H1 (cell line): ENCODE measurements at regions not wholly inside any gene's neighbourhood (a gene's known extent, or its start where the extent isn't known, plus 50 kb on each side); places are given as distances from the start of the nearest gene placed in this dataset.

Experiments used
- CTCF ChIA-PET: fragments of 300-600 bp; sonication (Branson Sonifier 250); formaldehyde crosslinking; loops from one replicate; lab custom pipeline; 2021; ENCODE audit not compliant: partially characterized antibody; lab: Charles Lee
- POLR2A ChIA-PET: fragments of 300-600 bp; sonication (Branson Sonifier 250); formaldehyde crosslinking; loops from one replicate; lab custom pipeline; 2021; ENCODE audit warnings: inconsistent platforms; ENCODE audit not compliant: partially characterized antibody; lab: Charles Lee
- DNase-seq, 2 experiments: peaks; one replicate each; pipeline versions ENCODE4 v3.0.0 to v3.0.0-alpha.2; 2010 to 2022; ENCODE audit warnings: low spot score in 2 of 2, low read depth in 1 of 2, mixed read lengths in 1 of 2
- FAIRE-seq: peaks from 2 replicates; lab custom pipeline; 2011; peaks lifted over from hg19 to GRCh38; lab: Jason Lieb, UNC
- H2AFZ ChIP-seq: 2 replicates; pipeline ENCODE4 v1.8.1; 2012; ENCODE audit warnings: low read length, inconsistent platforms
- H2AK5ac ChIP-seq: 2 replicates; pipeline ENCODE4 v1.6.1; 2013; ENCODE audit warnings: low read depth, low read length
- H2BK120ac ChIP-seq: replicated peaks from 2 replicates; pipeline ENCODE3; 2013; ENCODE audit warnings: low read depth, low read length, inconsistent platforms
- H2BK12ac ChIP-seq: 2 replicates; pipeline ENCODE4 v1.6.1; 2013; ENCODE audit warnings: low read depth, low read length
- H2BK15ac ChIP-seq: 2 replicates; pipeline ENCODE4 v1.6.1; 2013; ENCODE audit warnings: low read length
- H2BK20ac ChIP-seq: 2 replicates; pipeline ENCODE4 v1.6.1; 2013; ENCODE audit warnings: low read length
- H2BK5ac ChIP-seq: 2 replicates; pipeline ENCODE4 v1.6.1; 2013; ENCODE audit warnings: low read depth, low read length
- H3K14ac ChIP-seq: 2 replicates; pipeline ENCODE4 v1.6.1; 2013; ENCODE audit warnings: inconsistent platforms; ENCODE audit not compliant: insufficient read length
- H3K18ac ChIP-seq: 2 replicates; pipeline ENCODE4 v1.6.1; 2013; ENCODE audit warnings: low read length; ENCODE audit errors: extremely low read depth
- H3K23ac ChIP-seq: 2 replicates; pipeline ENCODE4 v1.6.1; 2013; ENCODE audit warnings: inconsistent platforms; ENCODE audit not compliant: insufficient read length
- H3K23me2 ChIP-seq: 2 replicates; pipeline ENCODE4 v1.6.1; 2013; ENCODE audit warnings: low read depth, low read length
- H3K27ac ChIP-seq: 2 replicates; pipeline ENCODE4 v1.6.1; 2011; ENCODE audit warnings: low read depth, low read length, inconsistent platforms
- H3K27me3 ChIP-seq, 4 experiments: replicated peaks in 1 of 4; 1 replicate in 1 of 4; 2 replicates in 3 of 4; pipeline versions ENCODE4 v1.6.1 to v1.8.1; 2011 to 2013; ENCODE audit warnings: low read length in 3 of 4, mild to moderate bottlenecking in 3 of 4, inconsistent platforms in 2 of 4, mixed read lengths in 2 of 4, moderate library complexity in 1 of 4; ENCODE audit not compliant: control insufficient read depth in 3 of 4, insufficient read depth in 3 of 4; ENCODE audit errors: extremely low read depth in 1 of 4
- H3K36me3 ChIP-seq, 4 experiments: 2 replicates each; pipeline versions ENCODE4 v1.6.1 to v1.8.1; 2011 to 2013; ENCODE audit warnings: mild to moderate bottlenecking in 4 of 4, low read length in 3 of 4, moderate library complexity in 2 of 4, control low read depth in 1 of 4, inconsistent platforms in 1 of 4; ENCODE audit not compliant: insufficient read depth in 4 of 4, control insufficient read depth in 2 of 4
- H3K4ac ChIP-seq: replicated peaks from 2 replicates; pipeline ENCODE3; 2013; ENCODE audit warnings: low read length, low read depth, mixed read lengths, inconsistent platforms; ENCODE audit not compliant: insufficient read length
- H3K4me1 ChIP-seq, 4 experiments: replicated peaks in 1 of 4; 1 replicate in 1 of 4; 2 replicates in 3 of 4; pipeline versions ENCODE4 v1.6.1 to v1.8.1; 2011 to 2013; ENCODE audit warnings: low read length in 3 of 4, inconsistent platforms in 2 of 4, mixed read lengths in 1 of 4; ENCODE audit not compliant: insufficient read depth in 4 of 4, control insufficient read depth in 3 of 4
- H3K4me2 ChIP-seq, 2 experiments: 2 replicates each; pipeline versions ENCODE4 v1.6.1 to v1.8.1; 2011 to 2013; ENCODE audit warnings: low read depth in 2 of 2, low read length in 2 of 2, control low read depth in 1 of 2, inconsistent platforms in 1 of 2, mild to moderate bottlenecking in 1 of 2; ENCODE audit not compliant: insufficient read depth in 1 of 2
- H3K4me3 ChIP-seq, 4 experiments: fragments of 200-600, 300-600 bp in 1 of 4; sonication (generic), shearing (Covaris generic), sonication (Bioruptor Twin) in 1 of 4; 2 replicates each; pipeline versions ENCODE4 v1.5.1 to v1.8.1; 2011 to 2016; ENCODE audit warnings: low read length in 4 of 4, low read depth in 3 of 4, control low read depth in 2 of 4, inconsistent platforms in 2 of 4, mild to moderate bottlenecking in 2 of 4, mixed read lengths in 1 of 4, moderate library complexity in 1 of 4; ENCODE audit not compliant: insufficient read depth in 2 of 4; ENCODE audit errors: extremely low read depth in 1 of 4
- H3K56ac ChIP-seq: replicated peaks from 2 replicates; pipeline ENCODE3; 2013; ENCODE audit warnings: low read depth, mild to moderate bottlenecking, mixed read lengths, low read length, inconsistent platforms; ENCODE audit not compliant: insufficient read length
- H3K79me1 ChIP-seq: 2 replicates; pipeline ENCODE4 v1.6.1; 2013; ENCODE audit warnings: low read depth, low read length, control low read depth
- H3K79me2 ChIP-seq, 2 experiments: 2 replicates each; pipeline versions ENCODE4 v1.6.1 to v1.8.1; 2012 to 2013; ENCODE audit warnings: low read length in 2 of 2, mild to moderate bottlenecking in 2 of 2, inconsistent platforms in 1 of 2; ENCODE audit not compliant: insufficient read depth in 2 of 2, control insufficient read depth in 1 of 2
- H3K9ac ChIP-seq, 4 experiments: replicated peaks in 1 of 4; 1 replicate in 1 of 4; 2 replicates in 3 of 4; pipeline versions ENCODE4 v1.6.1 to v1.8.1; 2011 to 2013; ENCODE audit warnings: low read depth in 3 of 4, low read length in 3 of 4, control low read depth in 2 of 4, mild to moderate bottlenecking in 2 of 4, moderate library complexity in 2 of 4, inconsistent platforms in 1 of 4; ENCODE audit errors: extremely low read depth in 1 of 4
- H3K9me3 ChIP-seq, 2 experiments: 2 replicates each; pipeline versions ENCODE4 v1.6.1 to v1.8.1; 2012 to 2013; ENCODE audit warnings: mild to moderate bottlenecking in 2 of 2, moderate library complexity in 2 of 2, control low read depth in 1 of 2, inconsistent platforms in 1 of 2, low read depth in 1 of 2, low read length in 1 of 2, mixed read lengths in 1 of 2; ENCODE audit not compliant: insufficient read depth in 2 of 2
- H4K20me1 ChIP-seq, 2 experiments: replicated peaks in 1 of 2; 2 replicates each; pipeline versions ENCODE3 to v1.8.1; 2011 to 2013; ENCODE audit warnings: inconsistent platforms in 2 of 2, low read length in 2 of 2, mild to moderate bottlenecking in 1 of 2; ENCODE audit not compliant: insufficient read depth in 2 of 2, control insufficient read depth in 1 of 2
- H4K5ac ChIP-seq: 2 replicates; pipeline ENCODE4 v1.6.1; 2013; ENCODE audit warnings: low read length, low read depth, mixed read lengths, inconsistent platforms; ENCODE audit not compliant: insufficient read length
- H4K8ac ChIP-seq: 2 replicates; pipeline ENCODE4 v1.8.0; 2013; ENCODE audit warnings: mild to moderate bottlenecking, moderate library complexity, low read length, inconsistent platforms; ENCODE audit not compliant: insufficient read depth; ENCODE audit errors: extremely low read depth
- H4K91ac ChIP-seq: replicated peaks from 2 replicates; pipeline ENCODE3; 2013; ENCODE audit warnings: low read length, mixed read lengths, inconsistent platforms; ENCODE audit not compliant: insufficient read length
- ASH2L ChIP-seq: fragments of 200-600, 300-600 bp; sonication (generic); IDR thresholded peaks from one replicate; pipeline ENCODE4 v1.7.1; 2017; ENCODE audit warnings: low read length
- JUN ChIP-seq: IDR thresholded peaks from 2 replicates; pipeline ENCODE4 v1.6.1; 2011; ENCODE audit warnings: low read depth, mild to moderate bottlenecking, improper control_type of control experiment, low read length
- KDM5A ChIP-seq: fragments of 200-600 bp; IDR thresholded peaks from 2 replicates; pipeline ENCODE4 v1.7.1; 2012; ENCODE audit warnings: mild to moderate bottlenecking, low read length, inconsistent platforms, mixed read lengths
- NANOG ChIP-seq: IDR thresholded peaks from 2 replicates; pipeline ENCODE4 v1.6.1; 2011; ENCODE audit warnings: low read length, low read depth, mild to moderate bottlenecking, inconsistent platforms; ENCODE audit not compliant: insufficient read depth, poor library complexity, severe bottlenecking
- NRF1 ChIP-seq: IDR thresholded peaks from 2 replicates; pipeline ENCODE4 v1.6.1; 2011; ENCODE audit warnings: mild to moderate bottlenecking, low read depth, low read length, improper control_type of control experiment
- POLR2A ChIP-seq, 2 experiments: IDR thresholded peaks; 1 replicate in 1 of 2; 2 replicates in 1 of 2; pipeline ENCODE4 v1.6.1; 2011; ENCODE audit warnings: low read depth in 2 of 2, low read length in 2 of 2, mild to moderate bottlenecking in 2 of 2; ENCODE audit errors: control extremely low read depth in 1 of 2
- SUZ12 ChIP-seq: fragments of 200-600 bp; sonication (generic); IDR thresholded peaks from 2 replicates; pipeline ENCODE4 v1.6.1; 2012; ENCODE audit warnings: mild to moderate bottlenecking, inconsistent platforms, low read length, moderate library complexity, mixed read lengths
- TAF7 ChIP-seq: optimal IDR thresholded peaks from 2 replicates; pipeline ENCODE3; 2011; ENCODE audit warnings: low read depth, mild to moderate bottlenecking, inconsistent platforms, low read length, moderate library complexity, borderline replicate concordance
- TBP ChIP-seq: IDR thresholded peaks from 2 replicates; pipeline ENCODE4 v1.6.1; 2011; ENCODE audit warnings: low read depth, low read length, improper control_type of control experiment
- WGBS, 2 experiments: shearing (Covaris generic) in 1 of 2; methylation state at CpG; one replicate each; pipeline versions ENCODE4 v1.1.6 to v1.1.7; 2013 to 2015; ENCODE audit warnings: low lambda C conversion rate in 2 of 2, mixed read lengths in 2 of 2, inconsistent platforms in 1 of 2, low coverage in 1 of 2, missing lambda C conversion rate in 1 of 2; ENCODE audit not compliant: insufficient replicate concordance in 2 of 2, insufficient coverage in 1 of 2, insufficient read length in 1 of 2; ENCODE audit errors: extremely low coverage in 1 of 2, missing lambda C conversion rate in 1 of 2; 5-methylcytosine and 5-hydroxymethylcytosine counted together

DNA sequence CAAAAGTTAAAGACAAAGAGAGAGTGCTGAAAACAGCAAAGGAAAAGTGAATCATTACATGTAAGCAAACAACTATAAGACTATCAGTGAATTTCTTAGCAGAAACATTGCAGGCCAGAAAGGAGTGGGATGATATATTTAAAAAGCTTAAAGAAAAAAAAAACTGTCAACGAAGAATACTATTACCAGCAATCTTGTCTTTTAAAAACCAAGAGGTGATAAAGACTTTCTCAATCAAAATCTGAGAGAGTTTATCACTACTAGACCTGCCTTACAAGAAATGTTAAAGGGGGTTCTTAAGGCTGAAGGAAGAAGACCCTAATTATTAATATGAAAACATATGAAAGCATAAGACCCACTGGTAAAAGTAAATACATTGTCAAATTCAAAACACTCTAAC, 132.5 kb upstream of the ZCCHC13 start:
- no peaks in the 10 kb centered on the region for H3K79me2 ChIP-seq
- no peak overlapping the region for H3K56ac ChIP-seq
- no peaks in the 10 kb centered on the region for H3K27me3 ChIP-seq
- DNase-seq = no peak
- FAIRE-seq = no peak
- POLR2A ChIA-PET = no interaction called here
- H3K14ac ChIP-seq = no peak overlapping the region
- no peak overlapping the region for H3K4ac ChIP-seq
- no peaks in the 10 kb centered on the region for H4K20me1 ChIP-seq
- CTCF ChIA-PET = interaction anchor here (0.6 kb wide), 1 partner anchor 38 kb away, joined by 3 read pairs; no protein-coding TSS in a partner anchor
- WGBS, 2 experiments = 100% methylated on average over 1 of the region's 1 CpG; no CpG with 5 or more reads in 1 of the 2 experiments
- H4K8ac ChIP-seq = no peak overlapping the region
- no peak overlapping the region for H3K27ac ChIP-seq
- H2BK12ac ChIP-seq = no peak overlapping the region
- no peak overlapping the region for H2AFZ ChIP-seq
- no peak overlapping the region for H2BK20ac ChIP-seq
- no peak overlapping the region for H4K5ac ChIP-seq
- H3K4me1 ChIP-seq = no peaks in the 10 kb centered on the region
- H2BK15ac ChIP-seq = no peak overlapping the region
- no peaks in the 10 kb centered on the region; a peak in 1 of 8 replicates for H3K36me3 ChIP-seq
- H3K18ac ChIP-seq = no peak overlapping the region
- no peaks in the 10 kb centered on the region for H3K79me1 ChIP-seq
- TF ChIP-seq ASH2L (no peak), TBP (no peak), NANOG (no peak), TAF7 (no peak), SUZ12 (no peak), JUN (no peak), POLR2A (IDR thresholded peaks at IDR 0.05; ENCODE audit: control extremely low read depth in 1 of 2, low read depth in 2 of 2, low read length in 2 of 2) (no peak), NRF1 (no peak), KDM5A (no peak)
- H3K4me3 ChIP-seq = no peak overlapping the region
- H3K9ac ChIP-seq = no peak overlapping the region
- no peak overlapping the region for H2BK120ac ChIP-seq
- peaks cover 0 to 2% of the 10 kb centered on the region in 2 experiments; a peak in 1 of 4 replicates for H3K9me3 ChIP-seq
- no peak overlapping the region for H3K4me2 ChIP-seq
- no peaks in the 10 kb centered on the region for H3K23me2 ChIP-seq
- no peak overlapping the region for H4K91ac ChIP-seq
- no peak overlapping the region for H2BK5ac ChIP-seq
- no peak overlapping the region for H2AK5ac ChIP-seq
- H3K23ac ChIP-seq = no peak overlapping the region
